NCI-H2171 treated with DMSO at 0.1 percent for 48 hours (cell line): ENCODE measurements at regions not wholly inside any gene's neighbourhood (a gene's known extent, or its start where the extent isn't known, plus 50 kb on each side); places are given as distances from the start of the nearest gene placed in this dataset.
A peak's percentile ranks its signal among the peaks of the same experiment; 100 is the strongest.
"Not testable (repeated sequence)": the region's sequence is repeated elsewhere in the genome, so short reads cannot be mapped to it uniquely, and the experiment has no call there.

Experiments
- DNase-seq: peaks from one replicate; lab custom pipeline; 2025; lab: John Stamatoyannopoulos, UW

DNA sequence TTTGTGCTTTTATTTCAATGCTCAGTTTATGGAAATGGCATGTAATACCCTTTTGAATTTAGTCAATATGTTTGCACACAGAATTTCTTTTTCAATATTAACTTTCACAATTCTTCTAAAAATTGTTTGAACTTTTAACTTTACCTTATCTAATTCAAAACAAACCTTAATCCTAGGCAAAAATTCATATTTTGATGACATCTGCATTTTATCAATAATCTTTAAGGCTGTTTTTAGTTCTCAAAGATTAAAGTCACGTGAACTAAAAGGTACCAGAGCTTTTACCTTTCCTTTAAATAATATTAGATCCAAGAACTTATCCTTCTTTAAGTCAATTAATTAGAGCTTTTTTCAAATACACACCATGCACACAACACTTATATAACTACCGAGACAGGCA, 218.9 kb upstream of the NCAM2 start:
- DNase-seq: no peak

DNA sequence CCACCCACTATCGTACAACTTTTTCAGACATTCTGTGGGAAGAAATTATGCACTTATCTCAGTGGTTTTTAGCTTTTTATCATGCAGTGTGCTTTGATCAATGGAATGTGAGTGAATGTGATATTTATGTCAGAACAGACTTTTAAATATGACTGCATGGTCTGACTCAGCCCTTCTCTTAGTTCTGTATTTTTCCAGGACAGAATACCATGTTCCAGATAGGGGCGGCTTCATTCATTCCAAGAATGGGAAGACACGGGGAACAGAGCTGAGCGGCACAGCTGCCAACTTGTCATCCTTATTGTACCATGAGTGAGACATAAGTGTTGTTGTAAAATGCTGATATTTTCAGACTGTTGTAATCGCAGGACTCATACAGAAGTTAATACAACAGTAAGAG, 214.6 kb upstream of the NCAM2 start:
- no peak for DNase-seq

GRCh38 chr21:20789729-20790500, 208.3 kb upstream of the NCAM2 start:
- no peak for DNase-seq

- no peak for DNase-seq
Measured at GRCh38 chr21:20800106-20800505, 198.1 kb upstream of the NCAM2 start.

GRCh38 chr21:20802201-20802600, 196.0 kb upstream of the NCAM2 start:
- DNase-seq: no peak

- no peak for DNase-seq
Measured at GRCh38 chr21:20802631-20803260, 195.5 kb upstream of the NCAM2 start.

DNA sequence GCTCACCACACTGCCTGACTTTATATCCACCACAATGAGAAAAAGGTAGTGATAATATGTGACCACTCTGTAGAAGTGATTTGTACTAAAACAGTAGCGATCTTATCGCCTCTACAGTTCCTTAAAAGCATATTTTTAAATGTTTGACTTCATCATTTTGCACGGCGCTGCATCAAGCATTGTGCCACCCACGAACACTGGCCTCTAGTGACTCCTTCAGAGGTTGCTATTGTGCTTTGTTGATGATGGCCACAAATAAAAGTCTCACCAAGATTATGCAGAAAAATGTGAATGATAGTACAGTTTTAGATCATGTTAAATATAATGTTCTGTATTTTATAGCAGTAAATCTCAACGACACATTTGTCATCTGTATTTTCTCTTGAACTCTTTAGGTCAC, 186.5 kb upstream of the NCAM2 start:
- no peak for DNase-seq

DNA sequence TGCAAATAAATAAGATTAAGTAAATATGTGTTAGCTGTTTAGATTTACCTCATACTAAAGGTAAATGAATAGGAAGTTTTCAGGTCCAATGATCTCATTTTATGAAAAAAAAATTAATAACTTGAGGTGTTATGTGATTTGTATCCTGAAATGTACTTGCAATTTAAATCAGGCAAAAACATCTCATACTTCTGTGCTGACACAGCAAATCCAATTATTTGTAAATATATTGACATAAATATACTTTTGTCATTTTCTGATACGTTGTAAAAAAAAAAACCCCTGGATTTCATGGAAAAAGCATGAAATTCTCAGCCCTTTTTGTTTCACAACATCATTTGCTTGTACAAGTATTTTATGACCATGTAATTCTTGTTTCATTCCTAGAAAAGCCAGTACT, 184.1 kb upstream of the NCAM2 start:
- DNase-seq: no peak

DNA sequence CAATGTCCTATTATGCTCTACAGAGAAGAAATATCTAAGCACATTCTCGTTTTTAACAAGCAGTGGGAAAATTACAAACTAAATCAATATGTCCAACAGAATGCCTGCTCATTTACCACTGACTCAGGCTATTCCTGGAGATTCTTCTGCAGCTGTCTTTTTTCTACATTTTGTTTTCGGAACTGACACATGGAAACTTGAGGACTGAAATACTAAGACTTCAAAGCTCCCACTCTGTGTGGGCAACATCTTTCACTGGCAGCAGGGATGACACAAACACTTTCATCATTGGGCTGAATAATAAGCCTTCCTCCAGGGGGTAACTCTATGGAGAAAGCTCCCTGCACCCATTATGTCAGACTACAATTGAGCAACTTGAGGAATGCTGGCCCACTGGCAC, 175.5 kb upstream of the NCAM2 start:
- DNase-seq: no peak

- no peak for DNase-seq
Measured at GRCh38 chr21:20852866-20853265, 145.3 kb upstream of the NCAM2 start.

- no peak for DNase-seq
Measured at GRCh38 chr21:20856926-20857325, 141.3 kb upstream of the NCAM2 start.

DNA sequence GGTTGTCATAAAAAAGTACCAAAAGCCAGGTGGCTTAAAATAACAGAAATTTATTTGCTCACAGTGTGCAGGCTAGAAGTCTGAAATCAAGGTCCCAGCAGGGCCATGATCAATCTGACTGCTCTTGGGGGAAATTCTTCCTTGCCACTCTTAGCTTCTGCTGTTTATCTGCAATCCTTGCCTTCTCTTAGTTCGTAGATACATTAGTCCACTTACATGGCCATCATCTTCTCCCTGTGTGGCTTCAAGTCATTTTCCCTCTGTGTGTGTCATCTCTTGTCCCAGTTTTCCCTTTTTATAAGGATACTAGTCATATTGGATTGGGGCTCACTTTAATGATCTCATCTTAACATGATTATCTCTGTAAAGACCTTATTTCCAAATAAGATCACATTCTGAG, 124.0 kb upstream of the NCAM2 start:
- DNase-seq: no peak

- DNase-seq: no peak
Measured at GRCh38 chr21:20875742-20876141, 122.5 kb upstream of the NCAM2 start.

- no peak for DNase-seq
Measured at GRCh38 chr21:20877976-20878375, 120.2 kb upstream of the NCAM2 start.

- DNase-seq: peak; percentile 29
Measured at GRCh38 chr21:20882462-20883407, 115.5 kb upstream of the NCAM2 start.

GRCh38 chr21:20883408-20883800, 114.8 kb upstream of the NCAM2 start:
- DNase-seq: no peak

DNA sequence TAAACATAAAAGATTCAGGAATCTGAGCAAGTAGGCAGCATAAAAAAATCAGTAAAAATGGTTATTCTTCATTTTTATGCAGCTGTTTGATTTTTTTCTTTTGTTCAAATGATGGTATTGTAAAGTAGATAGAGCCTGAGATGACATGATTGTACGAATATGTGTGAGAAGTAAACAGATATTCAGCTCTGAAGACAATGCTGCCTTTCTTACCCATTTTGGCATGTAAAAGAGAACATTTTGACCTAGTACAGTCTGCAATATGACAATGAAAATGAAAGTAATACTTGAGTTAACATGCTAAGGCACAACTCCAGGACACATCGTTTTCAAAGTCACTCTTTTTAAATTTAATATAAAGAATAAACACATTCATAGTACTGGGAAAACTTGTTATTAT, 95.7 kb upstream of the NCAM2 start:
- no peak for DNase-seq

GRCh38 chr21:20902998-20903397, 95.2 kb upstream of the NCAM2 start:
- no peak for DNase-seq

- not testable (repeated sequence) for DNase-seq
Measured at GRCh38 chr21:20927555-20927954, 70.7 kb upstream of the NCAM2 start.

DNA sequence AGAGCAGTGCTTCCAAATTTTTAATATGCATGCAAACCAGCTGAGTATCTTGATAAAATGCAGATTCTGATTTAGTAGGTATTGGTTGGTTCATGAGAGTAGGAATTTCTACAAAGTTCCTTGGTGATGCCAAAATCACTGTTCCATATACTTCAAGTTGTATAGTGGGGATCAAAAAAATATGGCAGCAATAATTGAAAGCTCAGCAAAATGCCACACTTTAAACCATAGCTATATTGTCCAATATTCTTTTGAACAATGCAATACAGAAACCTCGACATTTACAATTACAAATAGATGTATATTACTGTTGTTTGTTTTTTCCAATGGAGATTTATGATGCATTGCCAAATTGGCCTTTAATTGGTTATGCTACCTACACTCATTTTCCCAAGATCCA, 55.7 kb upstream of the NCAM2 start:
- no peak for DNase-seq

DNA sequence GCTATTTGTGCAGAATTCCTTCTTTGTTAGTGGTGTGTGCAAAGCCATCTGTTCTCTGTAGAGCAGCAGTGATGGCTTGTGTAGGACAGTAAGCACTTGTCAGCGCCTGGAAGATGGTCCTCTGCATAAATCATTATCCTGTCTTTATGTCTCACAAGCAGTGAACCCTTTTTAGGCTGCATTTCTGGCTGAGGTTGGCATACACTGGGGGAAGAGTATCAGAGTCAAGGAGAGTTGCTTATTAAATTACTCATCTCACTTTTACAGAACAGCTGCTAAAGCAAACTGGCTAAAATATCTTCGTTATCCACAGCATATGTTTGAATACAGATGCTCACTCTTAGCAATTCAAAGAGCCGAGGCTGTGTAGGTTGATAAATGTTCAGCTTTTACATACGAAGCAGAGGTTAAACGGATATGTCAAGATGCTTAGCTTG, 54.6 kb upstream of the NCAM2 start:
- DNase-seq: no peak

- no peak for DNase-seq
Measured at GRCh38 chr21:20944139-20944538, 54.1 kb upstream of the NCAM2 start.

GRCh38 chr21:20946701-20947100, 51.5 kb upstream of the NCAM2 start:
- no peak for DNase-seq
